ENCODE measurements at regions not wholly inside any gene's neighbourhood (a gene's known extent, or its start where the extent isn't known, plus 50 kb on each side); places are given as distances from the start of the nearest gene placed in this dataset.

- no peak overlapping the region for H3K27ac ChIP-seq (ENCODE audit: low read depth in 2 of 2, low read length in 1 of 2)
- H3K9me3 ChIP-seq (ENCODE audit: control insufficient read depth in 2 of 2, insufficient read depth in 1 of 2, low read depth in 1 of 2, low read length in 1 of 2), result peaks cover 3 to 6% of the 10 kb centered on the region in 2 donors
- H3K27me3 ChIP-seq (ENCODE audit: control insufficient read depth in 1 of 2, insufficient read depth in 2 of 2, low read length in 2 of 2), result no peaks in the 10 kb centered on the region
- no peak overlapping the region for H3K4me3 ChIP-seq (ENCODE audit: low read depth in 1 of 2, low read length in 2 of 2)
- no peaks in the 10 kb centered on the region for H3K4me1 ChIP-seq (ENCODE audit: control insufficient read depth in 2 of 2, insufficient read depth in 2 of 2, low read length in 1 of 2)
- H3K36me3 ChIP-seq (ENCODE audit: control insufficient read depth in 2 of 2, insufficient read depth in 2 of 2, low read length in 1 of 2), result no peaks in the 10 kb centered on the region
- 93 to 96% methylated on average over 21 of the region's 21 CpGs for WGBS, 2 donors
These were observed 1137.1 kb downstream of the FSCB start for GRCh38 chr14:43369710-43370564.

DNA sequence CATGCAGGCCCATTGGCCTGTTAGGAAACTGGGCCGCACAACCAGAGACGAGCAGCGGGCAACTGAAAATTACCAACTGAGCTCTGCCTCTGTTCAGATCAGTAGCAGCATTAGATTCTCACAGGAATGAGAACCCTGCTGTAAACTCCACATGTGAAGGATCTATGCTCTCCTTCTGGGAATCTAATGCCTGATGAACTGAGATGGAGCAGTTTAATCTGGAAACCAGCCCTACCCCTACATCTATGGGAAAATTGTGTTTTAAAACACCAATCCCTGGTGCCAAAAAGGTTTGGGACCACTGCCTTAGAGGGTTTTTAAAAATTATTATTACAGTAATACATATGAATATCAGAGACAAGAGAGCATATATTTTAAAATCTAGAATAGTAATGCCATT, 1144.5 kb downstream of the FSCB start:
- WGBS, 2 donors, result 88 to 96% methylated on average over 3 of the region's 3 CpGs
- Histone ChIP-seq H3K9me3 (ENCODE audit: control insufficient read depth in 2 of 2, insufficient read depth in 1 of 2, low read depth in 1 of 2, low read length in 1 of 2) (peaks cover 4 to 13% of the 10 kb centered on the region in 2 donors), H3K27ac (ENCODE audit: low read depth in 2 of 2, low read length in 1 of 2) (no peak overlapping the region), H3K4me3 (ENCODE audit: low read depth in 1 of 2, low read length in 2 of 2) (no peak overlapping the region), H3K27me3 (ENCODE audit: control insufficient read depth in 1 of 2, insufficient read depth in 2 of 2, low read length in 2 of 2) (no peaks in the 10 kb centered on the region), H3K4me1 (ENCODE audit: control insufficient read depth in 2 of 2, insufficient read depth in 2 of 2, low read length in 1 of 2) (no peaks in the 10 kb centered on the region), H3K36me3 (ENCODE audit: control insufficient read depth in 2 of 2, insufficient read depth in 2 of 2, low read length in 1 of 2) (no peaks in the 10 kb centered on the region)

DNA sequence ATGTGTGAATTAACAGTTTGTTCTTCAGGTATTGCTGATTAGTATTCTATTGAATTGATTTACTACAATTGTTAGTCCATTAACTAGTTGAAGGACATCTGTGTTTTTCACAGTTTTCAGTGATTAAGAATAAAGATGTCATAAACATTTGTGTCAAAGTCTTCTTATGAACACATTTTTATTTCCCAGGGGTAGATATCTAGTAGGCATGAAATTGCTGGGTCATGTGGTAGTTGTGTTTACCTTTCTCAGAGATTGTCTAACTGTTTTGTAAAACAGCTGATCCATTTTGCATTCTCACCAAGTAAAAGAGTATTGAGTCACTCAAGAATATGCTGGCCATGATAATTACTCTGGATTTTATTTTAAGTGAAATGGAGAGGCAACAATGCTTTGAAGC, 1145.3 kb downstream of the FSCB start:
- Histone ChIP-seq H3K9me3 (ENCODE audit: control insufficient read depth in 2 of 2, insufficient read depth in 1 of 2, low read depth in 1 of 2, low read length in 1 of 2) (peaks cover 4 to 13% of the 10 kb centered on the region in 2 donors), H3K4me1 (ENCODE audit: control insufficient read depth in 2 of 2, insufficient read depth in 2 of 2, low read length in 1 of 2) (no peaks in the 10 kb centered on the region), H3K27ac (ENCODE audit: low read depth in 2 of 2, low read length in 1 of 2) (no peak overlapping the region), H3K27me3 (ENCODE audit: control insufficient read depth in 1 of 2, insufficient read depth in 2 of 2, low read length in 2 of 2) (no peaks in the 10 kb centered on the region), H3K4me3 (ENCODE audit: low read depth in 1 of 2, low read length in 2 of 2) (no peak overlapping the region), H3K36me3 (ENCODE audit: control insufficient read depth in 2 of 2, insufficient read depth in 2 of 2, low read length in 1 of 2) (no peaks in the 10 kb centered on the region)

DNA sequence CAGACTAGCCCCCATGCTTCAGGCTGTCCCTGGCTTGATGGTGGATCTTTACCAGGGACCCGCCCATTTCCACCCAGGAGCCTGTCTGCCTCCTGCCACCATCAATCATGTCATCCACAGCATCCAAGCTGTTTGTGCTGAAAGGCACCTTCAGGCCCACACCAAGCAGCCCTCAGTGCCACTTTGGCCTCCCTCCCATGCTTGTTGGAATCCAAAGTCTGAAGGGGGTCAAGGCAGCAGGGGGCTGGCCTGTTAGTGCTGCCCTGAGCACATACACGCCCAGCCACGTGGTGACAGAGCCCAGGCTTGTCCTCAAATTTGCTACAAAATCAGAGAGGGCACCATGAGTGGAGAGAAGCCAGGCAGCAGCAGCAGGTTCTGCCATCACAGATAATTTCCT, 1146.8 kb downstream of the FSCB start:
- H3K27ac ChIP-seq (ENCODE audit: low read depth in 2 of 2, low read length in 1 of 2), result no peak overlapping the region
- WGBS, 2 donors, result 48 to 57% methylated on average over 3 of the region's 3 CpGs

DNA sequence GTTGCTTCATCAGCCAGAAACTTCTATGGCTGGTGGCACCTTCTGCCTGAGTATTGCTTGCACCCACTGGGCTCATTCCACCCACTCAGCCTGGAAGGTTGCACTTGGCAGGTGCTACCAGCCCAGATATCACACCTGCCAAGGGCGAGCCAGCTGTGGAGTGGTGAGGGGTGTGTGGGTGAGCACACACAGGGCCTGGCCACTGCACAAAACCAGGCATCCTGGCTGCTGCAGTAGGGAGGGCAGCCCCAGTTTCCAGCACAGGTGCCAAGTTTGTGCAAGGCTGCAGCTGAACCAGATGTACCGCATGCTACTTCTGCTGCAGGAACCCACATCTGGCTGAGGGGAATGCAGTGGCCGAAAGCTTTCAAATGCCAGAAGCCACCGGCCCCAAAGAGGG, 1147.8 kb downstream of the FSCB start:
- H3K36me3 ChIP-seq (ENCODE audit: control insufficient read depth in 2 of 2, insufficient read depth in 2 of 2, low read length in 1 of 2), result no peaks in the 10 kb centered on the region
- 85 to 91% methylated on average over 4 of the region's 4 CpGs for WGBS, 2 donors

More for the DNA sequence above, 1146.8 kb downstream of the FSCB start:
- H3K9me3 ChIP-seq (ENCODE audit: control insufficient read depth in 2 of 2, insufficient read depth in 1 of 2, low read depth in 1 of 2, low read length in 1 of 2), result peaks cover 4 to 13% of the 10 kb centered on the region in 2 donors
- no peak overlapping the region for H3K4me3 ChIP-seq (ENCODE audit: low read depth in 1 of 2, low read length in 2 of 2)
- H3K4me1 ChIP-seq (ENCODE audit: control insufficient read depth in 2 of 2, insufficient read depth in 2 of 2, low read length in 1 of 2), result no peaks in the 10 kb centered on the region
- no peaks in the 10 kb centered on the region for H3K27me3 ChIP-seq (ENCODE audit: control insufficient read depth in 1 of 2, insufficient read depth in 2 of 2, low read length in 2 of 2)
- H3K36me3 ChIP-seq (ENCODE audit: control insufficient read depth in 2 of 2, insufficient read depth in 2 of 2, low read length in 1 of 2), result no peaks in the 10 kb centered on the region

GRCh38 chr14:43356979-43357545, 1150.0 kb downstream of the FSCB start:
- H3K4me3 ChIP-seq (ENCODE audit: low read depth in 1 of 2, low read length in 2 of 2), result no peak overlapping the region
- no peaks in the 10 kb centered on the region for H3K27me3 ChIP-seq (ENCODE audit: control insufficient read depth in 1 of 2, insufficient read depth in 2 of 2, low read length in 2 of 2)
- peaks cover 4 to 11% of the 10 kb centered on the region in 2 donors for H3K9me3 ChIP-seq (ENCODE audit: control insufficient read depth in 2 of 2, insufficient read depth in 1 of 2, low read depth in 1 of 2, low read length in 1 of 2)
- no peaks in the 10 kb centered on the region for H3K4me1 ChIP-seq (ENCODE audit: control insufficient read depth in 2 of 2, insufficient read depth in 2 of 2, low read length in 1 of 2)
- no peaks in the 10 kb centered on the region for H3K36me3 ChIP-seq (ENCODE audit: control insufficient read depth in 2 of 2, insufficient read depth in 2 of 2, low read length in 1 of 2)
- H3K27ac ChIP-seq (ENCODE audit: low read depth in 2 of 2, low read length in 1 of 2), result no peak overlapping the region

More for the DNA sequence above, 1147.8 kb downstream of the FSCB start:
- Histone ChIP-seq H3K27ac (ENCODE audit: low read depth in 2 of 2, low read length in 1 of 2) (no peak overlapping the region), H3K4me1 (ENCODE audit: control insufficient read depth in 2 of 2, insufficient read depth in 2 of 2, low read length in 1 of 2) (no peaks in the 10 kb centered on the region), H3K4me3 (ENCODE audit: low read depth in 1 of 2, low read length in 2 of 2) (no peak overlapping the region), H3K9me3 (ENCODE audit: control insufficient read depth in 2 of 2, insufficient read depth in 1 of 2, low read depth in 1 of 2, low read length in 1 of 2) (peaks cover 4 to 13% of the 10 kb centered on the region in 2 donors), H3K27me3 (ENCODE audit: control insufficient read depth in 1 of 2, insufficient read depth in 2 of 2, low read length in 2 of 2) (no peaks in the 10 kb centered on the region)

DNA sequence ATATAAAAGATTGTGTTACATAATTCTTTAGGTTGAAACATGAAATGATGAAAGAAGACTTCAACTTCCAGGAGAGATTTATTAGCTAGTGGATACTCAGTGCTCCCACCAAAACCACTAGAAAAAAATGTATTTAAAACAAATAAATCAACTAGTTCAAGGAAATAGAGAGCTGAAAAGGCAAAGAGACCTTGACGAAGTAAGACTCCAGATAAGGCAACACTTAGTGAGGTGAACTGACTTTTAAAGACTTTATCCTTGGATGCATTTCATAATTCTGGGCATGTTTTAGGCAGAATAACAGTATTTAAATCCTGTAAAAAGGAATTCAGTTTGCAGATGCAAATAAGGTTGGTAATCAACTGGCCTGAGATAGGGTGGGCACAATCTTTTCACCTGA, 1150.7 kb downstream of the FSCB start:
- Histone ChIP-seq H3K4me1 (ENCODE audit: control insufficient read depth in 2 of 2, insufficient read depth in 2 of 2, low read length in 1 of 2) (no peaks in the 10 kb centered on the region), H3K27me3 (ENCODE audit: control insufficient read depth in 1 of 2, insufficient read depth in 2 of 2, low read length in 2 of 2) (no peaks in the 10 kb centered on the region)
- WGBS, 2 donors, result 32 to 41% methylated on average over 1 of the region's 1 CpG

GRCh38 chr14:43341921-43342320, 1165.2 kb downstream of the FSCB start:
- no peaks in the 10 kb centered on the region for H3K4me1 ChIP-seq (ENCODE audit: control insufficient read depth in 2 of 2, insufficient read depth in 2 of 2, low read length in 1 of 2)
- no peak overlapping the region for H3K27ac ChIP-seq (ENCODE audit: low read depth in 2 of 2, low read length in 1 of 2)
- no peaks in the 10 kb centered on the region for H3K27me3 ChIP-seq (ENCODE audit: control insufficient read depth in 1 of 2, insufficient read depth in 2 of 2, low read length in 2 of 2)
- no peak overlapping the region for H3K4me3 ChIP-seq (ENCODE audit: low read depth in 1 of 2, low read length in 2 of 2)
- no peaks in the 10 kb centered on the region for H3K36me3 ChIP-seq (ENCODE audit: control insufficient read depth in 2 of 2, insufficient read depth in 2 of 2, low read length in 1 of 2)
- H3K9me3 ChIP-seq (ENCODE audit: control insufficient read depth in 2 of 2, insufficient read depth in 1 of 2, low read depth in 1 of 2, low read length in 1 of 2), result peaks cover 2 to 7% of the 10 kb centered on the region in 2 donors
- 77 to 85% methylated on average over 3 of the region's 3 CpGs for WGBS, 2 donors

More for the DNA sequence above, 1150.7 kb downstream of the FSCB start:
- no peak overlapping the region for H3K27ac ChIP-seq (ENCODE audit: low read depth in 2 of 2, low read length in 1 of 2)
- peaks cover 4 to 11% of the 10 kb centered on the region in 2 donors for H3K9me3 ChIP-seq (ENCODE audit: control insufficient read depth in 2 of 2, insufficient read depth in 1 of 2, low read depth in 1 of 2, low read length in 1 of 2)
- no peak overlapping the region for H3K4me3 ChIP-seq (ENCODE audit: low read depth in 1 of 2, low read length in 2 of 2)
- no peaks in the 10 kb centered on the region for H3K36me3 ChIP-seq (ENCODE audit: control insufficient read depth in 2 of 2, insufficient read depth in 2 of 2, low read length in 1 of 2)

DNA sequence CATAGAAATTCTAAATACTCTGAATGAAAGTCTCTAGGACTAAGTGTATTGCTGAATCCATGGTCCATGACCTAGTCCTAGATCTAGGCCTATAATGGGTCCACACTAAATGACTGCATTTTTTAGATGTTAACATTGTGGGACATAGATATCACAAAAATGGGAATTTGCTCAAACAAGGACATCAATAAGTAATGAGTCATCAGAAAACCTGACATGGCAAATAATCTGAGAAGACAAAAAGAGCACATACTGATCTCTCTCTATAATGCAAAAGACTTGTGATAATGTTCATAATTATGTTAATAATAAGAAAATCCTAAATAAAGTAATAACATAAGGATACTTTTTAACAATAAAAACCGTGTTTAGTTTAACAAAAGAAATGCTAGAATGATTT, 1168.4 kb downstream of the FSCB start:
- Histone ChIP-seq H3K27me3 (ENCODE audit: control insufficient read depth in 1 of 2, insufficient read depth in 2 of 2, low read length in 2 of 2) (no peaks in the 10 kb centered on the region), H3K36me3 (ENCODE audit: control insufficient read depth in 2 of 2, insufficient read depth in 2 of 2, low read length in 1 of 2) (no peaks in the 10 kb centered on the region), H3K9me3 (ENCODE audit: control insufficient read depth in 2 of 2, insufficient read depth in 1 of 2, low read depth in 1 of 2, low read length in 1 of 2) (peaks cover 2 to 7% of the 10 kb centered on the region in 2 donors), H3K4me1 (ENCODE audit: control insufficient read depth in 2 of 2, insufficient read depth in 2 of 2, low read length in 1 of 2) (no peaks in the 10 kb centered on the region), H3K27ac (ENCODE audit: low read depth in 2 of 2, low read length in 1 of 2) (no peak overlapping the region), H3K4me3 (ENCODE audit: low read depth in 1 of 2, low read length in 2 of 2) (no peak overlapping the region)
- 28 to 35% methylated on average over 1 of the region's 1 CpG for WGBS, 2 donors

DNA sequence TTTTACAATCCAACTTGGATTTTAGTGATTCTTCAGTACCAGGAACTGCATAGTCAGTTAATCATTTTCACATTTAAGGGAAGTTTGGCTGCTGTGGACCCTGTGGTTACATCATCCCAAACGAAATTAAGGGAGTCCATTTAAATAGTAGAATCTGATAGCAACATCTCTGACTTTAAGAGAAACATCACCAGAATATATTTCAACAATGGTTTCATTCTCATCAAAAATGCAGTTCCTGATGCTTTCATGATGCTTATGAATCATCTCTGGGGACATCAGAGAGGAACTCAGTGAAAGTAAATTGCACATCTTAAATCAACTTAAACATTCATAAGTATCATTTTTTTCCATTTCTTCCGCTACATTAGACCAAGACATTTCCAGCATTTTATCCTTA, 1170.7 kb downstream of the FSCB start:
- no peaks in the 10 kb centered on the region for H3K27me3 ChIP-seq (ENCODE audit: control insufficient read depth in 1 of 2, insufficient read depth in 2 of 2, low read length in 2 of 2)
- H3K4me1 ChIP-seq (ENCODE audit: control insufficient read depth in 2 of 2, insufficient read depth in 2 of 2, low read length in 1 of 2), result no peaks in the 10 kb centered on the region
- H3K9me3 ChIP-seq (ENCODE audit: control insufficient read depth in 2 of 2, insufficient read depth in 1 of 2, low read depth in 1 of 2, low read length in 1 of 2), result no peaks in the 10 kb centered on the region
- H3K36me3 ChIP-seq (ENCODE audit: control insufficient read depth in 2 of 2, insufficient read depth in 2 of 2, low read length in 1 of 2), result no peaks in the 10 kb centered on the region
- 61 to 66% methylated on average over 2 of the region's 2 CpGs for WGBS, 2 donors
- no peak overlapping the region for H3K27ac ChIP-seq (ENCODE audit: low read depth in 2 of 2, low read length in 1 of 2)
- H3K4me3 ChIP-seq (ENCODE audit: low read depth in 1 of 2, low read length in 2 of 2), result no peak overlapping the region

Measured in esophagus (tissue), 2 donors.